OCI-LY7 (cell line): ENCODE measurements at regions not wholly inside any gene's neighbourhood (a gene's known extent, or its start where the extent isn't known, plus 50 kb on each side); places are given as distances from the start of the nearest gene placed in this dataset.
A peak's percentile ranks its signal among the peaks of the same experiment; 100 is the strongest.

ENCODE experiments used
- BruUV-seq: library from RNA; stranded (reverse); fragments of 400-500 nt; replicated peaks from 2 replicates; lab custom pipeline; 2021; lab: Mats Ljungman, UMichigan
- CTCF ChIA-PET: fragments of 300-600 bp; sonication (Branson Sonifier 250); formaldehyde crosslinking; loops from one replicate; lab custom pipeline; 2022; ENCODE audit warnings: antibody characterized with exemption; ENCODE audit not compliant: unreplicated experiment; lab: Charles Lee
- POLR2A ChIA-PET: fragments of 300-600 bp; sonication (Branson Sonifier 250); formaldehyde crosslinking; loops from one replicate; lab custom pipeline; 2022; ENCODE audit warnings: antibody characterized with exemption; lab: Charles Lee
- DNase-seq: peaks from one replicate; pipeline ENCODE4 v3.0.0-alpha.2; 2015; ENCODE audit warnings: low spot score
- H2AFZ ChIP-seq: fragments of 200-600 bp; sonication (generic), shearing (Covaris generic); 2 replicates; pipeline ENCODE4 v1.6.1; 2014; ENCODE audit warnings: mild to moderate bottlenecking, antibody characterized with exemption, low read length, moderate library complexity
- H3K27ac ChIP-seq: fragments of 200-600 bp; sonication (generic); 2 replicates; pipeline ENCODE4 v1.5.1; 2014; ENCODE audit warnings: mixed run types, low read depth, mild to moderate bottlenecking, moderate library complexity, low read length, inconsistent platforms; ENCODE audit not compliant: poor library complexity, severe bottlenecking
- H3K36me3 ChIP-seq: fragments of 200-600 bp; sonication (generic); 2 replicates; pipeline ENCODE4 v1.6.1; 2014; ENCODE audit warnings: mild to moderate bottlenecking, antibody characterized with exemption, low read length, moderate library complexity, mixed read lengths; ENCODE audit not compliant: insufficient read depth
- H3K4me1 ChIP-seq: fragments of 200-600 bp; sonication (generic); 2 replicates; pipeline ENCODE4 v1.5.1; 2014; ENCODE audit warnings: mild to moderate bottlenecking, low read length; ENCODE audit not compliant: insufficient read depth, poor library complexity, severe bottlenecking
- H3K4me2 ChIP-seq: fragments of 200-600 bp; sonication (generic); 2 replicates; pipeline ENCODE4 v1.6.1; 2014; ENCODE audit warnings: mild to moderate bottlenecking, low read length
- H3K4me3 ChIP-seq: fragments of 200-600 bp; sonication (generic); 2 replicates; pipeline ENCODE4 v1.5.1; 2014; ENCODE audit warnings: mild to moderate bottlenecking, low read depth, low read length; ENCODE audit not compliant: poor library complexity, severe bottlenecking
- H3K79me2 ChIP-seq: fragments of 200-600 bp; sonication (generic); 2 replicates; pipeline ENCODE4 v1.6.1; 2016; ENCODE audit warnings: low read depth, mild to moderate bottlenecking, low read length, moderate library complexity, mixed read lengths; ENCODE audit not compliant: insufficient read depth
- H3K9me2 ChIP-seq: fragments of 200-600 bp; sonication (generic); 2 replicates; pipeline ENCODE4 v1.6.1; 2016; ENCODE audit warnings: mild to moderate bottlenecking, low read length, mixed read lengths; ENCODE audit not compliant: insufficient read depth
- H3K9me3 ChIP-seq: fragments of 200-600 bp; sonication (generic); 2 replicates; pipeline ENCODE4 v1.6.1; 2014; ENCODE audit warnings: mild to moderate bottlenecking, mixed run types, low read length, mixed read lengths
- H4K20me1 ChIP-seq: fragments of 200-600 bp; sonication (generic); 2 replicates; pipeline ENCODE4 v1.6.1; 2014; ENCODE audit warnings: mild to moderate bottlenecking, antibody characterized with exemption, low read length, moderate library complexity, mixed read lengths; ENCODE audit not compliant: insufficient read depth
- EZH2phosphoT487 ChIP-seq: fragments of 200-600 bp; sonication (generic); IDR thresholded peaks from 2 replicates; pipeline ENCODE4 v1.6.1; 2018; ENCODE audit warnings: low read depth, borderline replicate concordance, mild to moderate bottlenecking, mixed run types, antibody characterized with exemption, low read length, moderate library complexity, mixed read lengths
- intact Hi-C: fragments of 100-400 bp; cut with micrococcal nuclease; formaldehyde crosslinking; loops from one replicate; pipeline ENCODE4 v1.10.0; 2022; ENCODE audit not compliant: unreplicated experiment
- TF ChIP-seq, protein P1 (sequence below): fragments of 200-600 bp; sonication (generic); conservative IDR thresholded peaks from 2 replicates; pipeline ENCODE4 v1.5.1; 2014; ENCODE audit warnings: mild to moderate bottlenecking, antibody characterized with exemption, low read length, moderate library complexity, mixed read lengths

DNA sequence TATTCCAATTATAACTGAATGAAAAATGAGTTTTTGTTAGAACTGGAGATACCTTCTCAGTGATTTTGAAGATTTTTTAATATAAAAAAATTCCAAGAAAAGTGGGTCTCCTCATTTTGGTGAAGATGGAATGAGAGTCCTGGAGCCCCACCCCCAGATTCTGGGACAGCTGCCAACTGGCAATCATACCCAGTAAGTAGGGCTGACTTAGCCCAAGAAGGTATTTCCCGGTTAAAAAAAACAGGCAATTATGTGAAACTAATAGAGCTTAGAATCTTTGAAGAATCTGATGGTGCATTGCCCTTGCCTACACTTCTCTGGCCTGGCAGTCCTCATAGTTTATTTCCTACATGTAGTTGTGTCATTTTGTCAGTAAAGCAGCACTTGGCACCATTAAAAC lies 52.8 kb upstream of the VWDE start:
- H3K4me3 ChIP-seq: no peak overlapping the region
- no peak overlapping the region for H2AFZ ChIP-seq
- no peaks in the 10 kb centered on the region for H3K9me3 ChIP-seq
- no peaks in the 10 kb centered on the region for H3K36me3 ChIP-seq
- no peaks in the 10 kb centered on the region for H3K79me2 ChIP-seq
- H3K4me1 ChIP-seq: no peaks in the 10 kb centered on the region
- TF ChIP-seq EZH2phosphoT487: no peak
- TF ChIP-seq, protein P1, sequence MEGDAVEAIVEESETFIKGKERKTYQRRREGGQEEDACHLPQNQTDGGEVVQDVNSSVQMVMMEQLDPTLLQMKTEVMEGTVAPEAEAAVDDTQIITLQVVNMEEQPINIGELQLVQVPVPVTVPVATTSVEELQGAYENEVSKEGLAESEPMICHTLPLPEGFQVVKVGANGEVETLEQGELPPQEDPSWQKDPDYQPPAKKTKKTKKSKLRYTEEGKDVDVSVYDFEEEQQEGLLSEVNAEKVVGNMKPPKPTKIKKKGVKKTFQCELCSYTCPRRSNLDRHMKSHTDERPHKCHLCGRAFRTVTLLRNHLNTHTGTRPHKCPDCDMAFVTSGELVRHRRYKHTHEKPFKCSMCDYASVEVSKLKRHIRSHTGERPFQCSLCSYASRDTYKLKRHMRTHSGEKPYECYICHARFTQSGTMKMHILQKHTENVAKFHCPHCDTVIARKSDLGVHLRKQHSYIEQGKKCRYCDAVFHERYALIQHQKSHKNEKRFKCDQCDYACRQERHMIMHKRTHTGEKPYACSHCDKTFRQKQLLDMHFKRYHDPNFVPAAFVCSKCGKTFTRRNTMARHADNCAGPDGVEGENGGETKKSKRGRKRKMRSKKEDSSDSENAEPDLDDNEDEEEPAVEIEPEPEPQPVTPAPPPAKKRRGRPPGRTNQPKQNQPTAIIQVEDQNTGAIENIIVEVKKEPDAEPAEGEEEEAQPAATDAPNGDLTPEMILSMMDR: no peak
- no peak overlapping the region for H3K27ac ChIP-seq
- ChIA-PET POLR2A (interaction anchor here (0.6 to 1.0 kb wide), 2 partner anchors 9 to 16 kb away, joined by 3 read pairs; no protein-coding TSS in a partner anchor), CTCF (no interaction called here)
- no peak overlapping the region for H3K4me2 ChIP-seq
- no peak for DNase-seq
- no peaks in the 10 kb centered on the region for H4K20me1 ChIP-seq
- intact Hi-C loops: no loop called here
- H3K9me2 ChIP-seq: no peaks in the 10 kb centered on the region
- BruUV-seq: no TSS peak

DNA sequence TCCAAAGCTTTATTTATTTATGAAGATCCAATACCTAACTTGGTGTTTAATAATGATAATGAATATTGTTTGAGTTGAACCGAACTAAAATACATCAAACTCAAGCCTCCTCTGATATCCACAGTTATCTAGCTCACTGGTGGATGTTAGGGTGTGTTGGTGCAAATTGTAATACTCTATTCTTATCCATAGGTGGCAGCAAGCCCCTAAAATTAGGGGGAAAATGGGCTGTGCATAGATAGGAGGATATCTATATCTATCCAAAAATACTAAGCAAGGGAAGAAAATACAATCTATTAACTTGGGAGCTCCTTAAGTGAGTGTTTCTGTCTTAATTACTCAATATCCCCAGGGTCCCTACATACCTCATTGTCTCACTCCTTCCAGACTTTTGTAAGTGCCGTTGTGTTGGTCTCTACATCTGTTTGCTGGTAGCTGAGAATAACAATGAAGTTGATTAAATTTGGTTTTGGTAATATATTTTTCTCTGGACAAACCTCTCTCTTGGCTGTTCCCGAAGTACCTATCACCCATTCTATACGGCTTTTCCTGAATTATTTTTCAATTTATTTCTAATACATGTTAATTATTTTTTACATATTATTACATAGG lies 55.0 kb upstream of the VWDE start:
- intact Hi-C loops: loop anchor here (1.0 kb wide), 1 partner anchor 38 kb away; no protein-coding TSS in a partner anchor
- ChIA-PET POLR2A (interaction anchor here (0.6 to 1.4 kb wide), 8 partner anchors 18 to 680 kb away, joined by 3 to 5 read pairs (median 4); no protein-coding TSS in a partner anchor), CTCF (interaction anchor here (0.6 to 1.2 kb wide), 6 partner anchors 11 to 38 kb away, joined by 3 to 6 read pairs (median 3); no protein-coding TSS in a partner anchor)
- no peaks in the 10 kb centered on the region for H3K36me3 ChIP-seq
- no TSS peak for BruUV-seq
- DNase-seq: peak; percentile 25
- no peaks in the 10 kb centered on the region for H3K9me2 ChIP-seq
- H3K27ac ChIP-seq: no peak overlapping the region
- H3K4me1 ChIP-seq: no peaks in the 10 kb centered on the region
- no peak overlapping the region for H3K4me2 ChIP-seq
- no peaks in the 10 kb centered on the region for H4K20me1 ChIP-seq
- no peak for TF ChIP-seq EZH2phosphoT487
- TF ChIP-seq, protein P1: peak; percentile 83
- H3K4me3 ChIP-seq: no peak overlapping the region
- no peaks in the 10 kb centered on the region for H3K9me3 ChIP-seq
- H3K79me2 ChIP-seq: no peaks in the 10 kb centered on the region
- H2AFZ ChIP-seq: no peak overlapping the region

DNA sequence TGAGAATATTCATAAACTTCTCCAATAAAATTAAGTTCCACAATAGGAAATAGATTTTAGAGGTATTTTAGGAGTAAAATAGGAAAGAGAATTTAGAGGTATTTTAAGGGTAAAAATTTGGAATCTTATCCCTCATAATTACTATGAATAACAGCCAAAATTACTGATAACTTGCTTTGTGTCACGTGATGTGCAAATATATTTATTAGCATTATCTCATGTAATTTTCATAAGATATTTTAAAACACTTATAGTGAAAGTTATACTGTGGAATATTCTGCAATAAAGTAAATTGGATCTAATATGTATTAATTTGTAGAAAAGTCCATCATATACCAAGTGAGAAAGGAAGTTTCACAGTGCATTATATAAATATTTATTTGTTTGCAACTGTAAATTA lies 64.2 kb upstream of the VWDE start:
- Histone ChIP-seq H3K36me3 (no peaks in the 10 kb centered on the region), H2AFZ (no peak overlapping the region), H3K9me3 (no peaks in the 10 kb centered on the region), H4K20me1 (no peaks in the 10 kb centered on the region), H3K9me2 (no peaks in the 10 kb centered on the region; the same call in 1 of the 2 replicates), H3K4me1 (no peaks in the 10 kb centered on the region), H3K4me3 (no peak overlapping the region), H3K79me2 (no peaks in the 10 kb centered on the region), H3K27ac (no peak overlapping the region), H3K4me2 (no peak overlapping the region)
- intact Hi-C loops: no loop called here
- BruUV-seq: no TSS peak
- ChIA-PET POLR2A (no interaction called here), CTCF (no interaction called here)
- DNase-seq: no peak
- TF ChIP-seq EZH2phosphoT487: no peak
- TF ChIP-seq, protein P1: no peak
